Psoas muscle (tissue), 7 donors: ENCODE measurements at regions not wholly inside any gene's neighbourhood (a gene's known extent, or its start where the extent isn't known, plus 50 kb on each side); places are given as distances from the start of the nearest gene placed in this dataset.

Experiments
- ATAC-seq, 4 donors: fragments of 200-7000 bp; cut with Tn5 transposase; one replicate each; pipeline ENCODE4 v1.9.1; 2020; ENCODE audit warnings: moderate library complexity in 3 of 4, mild to moderate bottlenecking in 2 of 4
- DNase-seq, 2 donors: peaks; one replicate each; pipeline ENCODE4 v3.0.0-alpha.2; 2020
- H3K27ac ChIP-seq: fragments of 200-600 bp; one replicate; pipeline ENCODE4 v1.8.0; 2022
- H3K27me3 ChIP-seq, 3 donors: fragments of 200-600 bp in 1 of 3; one replicate each; pipeline versions ENCODE4 v1.6.1 to v1.8.0; 2013 to 2022; ENCODE audit warnings: low read length in 2 of 3, mild to moderate bottlenecking in 2 of 3, moderate library complexity in 1 of 3; ENCODE audit not compliant: insufficient read depth in 3 of 3
- H3K36me3 ChIP-seq, 2 donors: fragments of 200-600 bp in 1 of 2; one replicate each; pipeline versions ENCODE4 v1.6.1 to v1.8.0; 2013 to 2022; ENCODE audit warnings: low read depth in 1 of 2, mild to moderate bottlenecking in 1 of 2, moderate library complexity in 1 of 2; ENCODE audit not compliant: insufficient read depth in 1 of 2
- H3K4me1 ChIP-seq: fragments of 200-600 bp; one replicate; pipeline ENCODE4 v1.8.0; 2022
- H3K4me3 ChIP-seq: fragments of 200-600 bp; one replicate; pipeline ENCODE4 v1.8.0; 2022; ENCODE audit warnings: mild to moderate bottlenecking
- H3K9me3 ChIP-seq: fragments of 200-600 bp; one replicate; pipeline ENCODE4 v1.8.0; 2022
- WGBS, 3 donors: extraction: QIAGEN DNeasy Blood & Tissue Kit; methylation state at CpG; one replicate each; pipeline versions ENCODE4 v1.1.6 to v1.1.7; 2013; 5-methylcytosine and 5-hydroxymethylcytosine counted together
- intact Hi-C, 2 donors: fragments of 100-400 bp; cut with DNase I; formaldehyde crosslinking; loops; one replicate each; pipeline versions ENCODE4 v1.11.0 to v1.14.2; 2022
- TF ChIP-seq, protein P1 (sequence below): fragments of 200-600 bp; IDR thresholded peaks from one replicate; pipeline ENCODE4 v1.8.0; 2022; ENCODE audit warnings: antibody characterized with exemption
- donor health status: healthy with polysubstance abuse.
- donor health status: DM: no; HTN: no; CAD: no; lungs with moderate emphysema.
- donor health status: Bipolar disorder and iron deficiency.
- donor health status: healthy.
- donor health status: DM: yes; HTN: yes; CAD: no.
- donor health status: DM: no; HTN: no; CAD: no.
- donor health status: DM: yes; HTN: yes; CAD: no.

DNA sequence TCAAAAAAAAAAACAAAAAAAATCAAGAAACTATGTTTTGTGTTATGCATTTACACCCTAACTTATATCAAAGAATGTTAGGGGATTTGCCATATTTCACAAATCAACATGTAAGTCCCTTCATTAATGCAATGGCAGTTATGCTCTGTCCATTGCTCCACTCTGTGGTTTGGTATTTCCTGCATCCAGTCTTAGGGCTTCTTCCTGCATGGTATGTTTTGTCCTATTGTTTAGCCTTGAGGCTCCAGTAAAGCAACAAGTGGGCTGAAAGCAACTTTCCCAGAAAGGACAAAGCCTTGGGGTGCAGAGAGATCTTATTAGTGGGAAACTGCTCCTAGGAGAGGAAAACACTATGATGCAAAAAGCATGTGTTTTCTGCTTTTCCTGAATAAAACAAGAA lies 474.1 kb downstream of the IRS1 start:
- intact Hi-C loops, result loop anchor here in 1 of 2 donors (10.0 kb wide), 1 partner anchor 329 kb away; no protein-coding TSS in a partner anchor
- TF ChIP-seq, protein P1, sequence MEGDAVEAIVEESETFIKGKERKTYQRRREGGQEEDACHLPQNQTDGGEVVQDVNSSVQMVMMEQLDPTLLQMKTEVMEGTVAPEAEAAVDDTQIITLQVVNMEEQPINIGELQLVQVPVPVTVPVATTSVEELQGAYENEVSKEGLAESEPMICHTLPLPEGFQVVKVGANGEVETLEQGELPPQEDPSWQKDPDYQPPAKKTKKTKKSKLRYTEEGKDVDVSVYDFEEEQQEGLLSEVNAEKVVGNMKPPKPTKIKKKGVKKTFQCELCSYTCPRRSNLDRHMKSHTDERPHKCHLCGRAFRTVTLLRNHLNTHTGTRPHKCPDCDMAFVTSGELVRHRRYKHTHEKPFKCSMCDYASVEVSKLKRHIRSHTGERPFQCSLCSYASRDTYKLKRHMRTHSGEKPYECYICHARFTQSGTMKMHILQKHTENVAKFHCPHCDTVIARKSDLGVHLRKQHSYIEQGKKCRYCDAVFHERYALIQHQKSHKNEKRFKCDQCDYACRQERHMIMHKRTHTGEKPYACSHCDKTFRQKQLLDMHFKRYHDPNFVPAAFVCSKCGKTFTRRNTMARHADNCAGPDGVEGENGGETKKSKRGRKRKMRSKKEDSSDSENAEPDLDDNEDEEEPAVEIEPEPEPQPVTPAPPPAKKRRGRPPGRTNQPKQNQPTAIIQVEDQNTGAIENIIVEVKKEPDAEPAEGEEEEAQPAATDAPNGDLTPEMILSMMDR, result no peak
- DNase-seq (no peak), ATAC-seq (no peak)
- H3K36me3 ChIP-seq, result no peaks in the 10 kb centered on the region
- no peaks in the 10 kb centered on the region for H3K27me3 ChIP-seq
- H3K9me3 ChIP-seq, result no peaks in the 10 kb centered on the region
- peaks cover 10% of the 10 kb centered on the region for H3K4me1 ChIP-seq
- H3K4me3 ChIP-seq, result no peak overlapping the region
- no peak overlapping the region for H3K27ac ChIP-seq

DNA sequence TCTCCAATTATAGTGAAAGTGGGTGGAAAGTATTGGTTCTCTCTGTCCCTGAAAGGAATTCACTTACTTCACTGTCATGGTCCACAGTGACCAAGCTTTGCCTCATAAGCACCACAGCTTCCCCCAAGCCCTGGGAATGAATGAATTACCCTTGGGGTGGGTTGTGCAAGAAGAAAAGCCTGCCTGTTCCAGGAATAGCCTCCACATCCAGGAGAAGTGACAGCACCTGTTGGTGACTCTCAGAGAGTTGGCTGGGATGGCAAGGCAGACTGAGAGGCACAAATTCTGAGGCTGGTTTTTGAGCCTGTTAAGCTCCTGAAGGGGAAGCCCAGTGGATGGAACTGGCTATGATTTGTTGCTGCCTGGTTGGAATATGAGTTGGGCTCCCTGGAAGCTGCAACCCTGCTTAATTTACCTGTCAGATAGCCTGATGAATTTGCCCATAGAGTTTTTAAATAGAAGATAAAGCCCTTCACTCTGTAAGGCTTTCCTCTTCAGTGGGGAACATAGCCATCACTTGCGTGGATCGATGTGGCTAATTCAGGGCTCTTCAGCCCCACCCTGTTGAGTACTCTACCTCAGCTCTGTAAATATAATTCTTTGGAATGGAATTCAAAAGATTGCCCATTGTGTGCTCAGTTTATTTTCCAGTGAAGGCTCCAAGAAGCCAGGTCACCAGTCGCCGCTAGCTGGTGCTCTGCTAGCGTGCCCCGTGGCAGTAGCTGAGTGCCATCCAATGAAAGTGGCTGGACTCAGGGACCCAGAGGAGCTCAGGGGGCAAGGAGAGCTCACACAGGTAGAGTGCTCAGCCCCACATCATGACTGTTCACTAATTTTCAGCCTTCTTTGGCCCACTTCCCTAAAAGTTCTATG lies 479.3 kb downstream of the IRS1 start:
- H3K27ac ChIP-seq, result peak overlapping the region; percentile 84
- intact Hi-C loops, result loop anchor here (2.0 to 10.0 kb wide), 3 partner anchors 334 to 478 kb away; partner anchors contain the start of gene IRS1 (in 1 of the 2)
- no peaks in the 10 kb centered on the region for H3K36me3 ChIP-seq
- TF ChIP-seq, protein P1, result peak; percentile 54
- peak overlapping the region; percentile 45 for H3K4me3 ChIP-seq
- DNase-seq (peak; percentile 27 to 70), ATAC-seq (peak; percentile 93 to 97 (median 96))
- H3K4me1 ChIP-seq, result peaks cover 10% of the 10 kb centered on the region
- no peaks in the 10 kb centered on the region for H3K9me3 ChIP-seq
- WGBS, 3 donors, result 26 to 63% (median 40%) methylated on average over 6 of the region's 6 CpGs
- no peaks in the 10 kb centered on the region for H3K27me3 ChIP-seq

DNA sequence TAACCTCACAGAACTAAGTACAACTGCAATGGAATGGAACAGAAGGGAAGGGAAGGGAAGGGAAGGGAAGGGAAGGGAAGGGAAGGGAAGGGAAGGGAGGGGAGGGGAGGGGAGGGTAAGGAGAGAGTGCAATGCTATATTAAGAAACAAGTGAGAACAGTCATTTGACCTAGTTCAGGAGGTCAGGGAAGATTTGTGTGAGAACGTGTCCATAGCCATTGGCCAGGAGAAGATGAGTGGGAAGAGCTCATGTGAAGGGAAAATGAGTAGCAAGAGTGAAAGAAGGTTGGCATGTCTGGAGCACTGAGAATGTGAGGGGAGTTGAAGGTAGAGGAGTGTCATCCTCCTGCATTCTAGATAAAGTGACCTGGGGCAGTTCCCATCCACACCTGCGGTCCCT lies 481.6 kb downstream of the IRS1 start:
- Histone ChIP-seq H3K4me3 (no peak overlapping the region), H3K27me3 (no peaks in the 10 kb centered on the region), H3K27ac (peak overlapping the region; percentile 84), H3K36me3 (no peaks in the 10 kb centered on the region), H3K4me1 (peaks cover 10% of the 10 kb centered on the region), H3K9me3 (no peaks in the 10 kb centered on the region)
- TF ChIP-seq, protein P1, result no peak
- ATAC-seq, result peak in 1 of 4 donors; percentile 36
- 43 to 47% (median 47%) methylated on average over 2 of the region's 2 CpGs for WGBS, 3 donors
- intact Hi-C loops, result no loop called here
- DNase-seq, result no peak

DNA sequence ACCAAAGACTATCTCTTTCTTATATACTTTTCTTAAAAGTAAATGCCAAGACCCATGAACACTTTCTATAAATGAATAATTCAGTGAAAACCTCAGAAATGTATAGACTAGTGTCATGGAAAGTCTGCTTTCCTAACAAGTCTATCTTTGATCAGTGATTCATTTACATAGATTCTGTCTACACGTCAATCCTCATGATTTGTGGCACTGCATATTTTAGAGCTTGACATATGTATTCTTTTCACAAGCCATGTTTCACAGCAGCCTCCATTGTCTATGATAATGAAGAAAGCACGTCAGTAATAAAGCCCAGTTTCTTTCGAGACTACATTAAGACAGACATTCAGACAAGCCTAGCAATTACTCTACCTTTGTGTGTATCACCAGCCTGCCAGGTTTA lies 486.6 kb downstream of the IRS1 start:
- TF ChIP-seq, protein P1, result no peak
- no peaks in the 10 kb centered on the region for H3K4me1 ChIP-seq
- intact Hi-C loops, result no loop called here
- DNase-seq, result no peak
- no peak for ATAC-seq
- H3K27ac ChIP-seq, result no peak overlapping the region
- H3K4me3 ChIP-seq, result no peak overlapping the region
- no peaks in the 10 kb centered on the region for H3K9me3 ChIP-seq
- H3K36me3 ChIP-seq, result no peaks in the 10 kb centered on the region
- H3K27me3 ChIP-seq, result no peaks in the 10 kb centered on the region
- 92 to 95% (median 94%) methylated on average over 3 of the region's 3 CpGs for WGBS, 3 donors
